HG03457 (cell line): ENCODE measurements at regions not wholly inside any gene's neighbourhood (a gene's known extent, or its start where the extent isn't known, plus 50 kb on each side); places are given as distances from the start of the nearest gene placed in this dataset.

Experiments
- ATAC-seq: cut with Tn5 transposase; IDR thresholded peaks from one replicate; pipeline ENCODE4 v1.9.1; 2021; ENCODE audit warnings: moderate number of reproducible peaks; ENCODE audit not compliant: unreplicated experiment

GRCh38 chr15:95208988-95209387 is 977.6 kb downstream of the MCTP2 start:
- no peak for ATAC-seq

- ATAC-seq, result no peak
These were observed 979.1 kb downstream of the MCTP2 start for GRCh38 chr15:95210436-95210981.

GRCh38 chr15:95215017-95215416 is 983.7 kb downstream of the MCTP2 start:
- ATAC-seq, result no peak

- ATAC-seq, result no peak
These were observed 995.5 kb downstream of the MCTP2 start for GRCh38 chr15:95226835-95227234.

- no peak for ATAC-seq
These were observed 995.9 kb downstream of the MCTP2 start for GRCh38 chr15:95227235-95227634.

GRCh38 chr15:95228856-95229555 is 997.6 kb downstream of the MCTP2 start:
- no peak for ATAC-seq

GRCh38 chr15:95235033-95235432 is 1003.7 kb downstream of the MCTP2 start:
- ATAC-seq, result no peak

- no peak for ATAC-seq
These were observed 1016.0 kb downstream of the MCTP2 start for GRCh38 chr15:95247071-95247984.

GRCh38 chr15:95249524-95249923 is 1018.2 kb downstream of the MCTP2 start:
- no peak for ATAC-seq

- no peak for ATAC-seq
These were observed 1021.0 kb downstream of the MCTP2 start for GRCh38 chr15:95252404-95252803.

- ATAC-seq, result no peak
These were observed 1022.9 kb downstream of the MCTP2 start for GRCh38 chr15:95254263-95254662.

- ATAC-seq, result peak; percentile 77
These were observed 1028.2 kb downstream of the MCTP2 start for GRCh38 chr15:95259513-95259912.

- ATAC-seq, result no peak
These were observed 1028.6 kb downstream of the MCTP2 start for GRCh38 chr15:95259965-95260364.

GRCh38 chr15:95260856-95261255 is 1029.5 kb downstream of the MCTP2 start:
- no peak for ATAC-seq

- ATAC-seq, result no peak
These were observed 1030.2 kb downstream of the MCTP2 start for GRCh38 chr15:95261546-95261945.

- ATAC-seq, result no peak
These were observed 1030.6 kb downstream of the MCTP2 start for GRCh38 chr15:95261968-95262367.

GRCh38 chr15:95262866-95263564 is 1031.7 kb downstream of the MCTP2 start:
- ATAC-seq, result no peak

- no peak for ATAC-seq
These were observed 1032.4 kb downstream of the MCTP2 start for GRCh38 chr15:95263751-95264150.

GRCh38 chr15:95265419-95265997 is 1034.1 kb downstream of the MCTP2 start:
- no peak for ATAC-seq

- ATAC-seq, result no peak
These were observed 1035.2 kb downstream of the MCTP2 start for GRCh38 chr15:95266451-95267061.
